ENCODE measurements at regions not wholly inside any gene's neighbourhood (a gene's known extent, or its start where the extent isn't known, plus 50 kb on each side); places are given as distances from the start of the nearest gene placed in this dataset.

DNA sequence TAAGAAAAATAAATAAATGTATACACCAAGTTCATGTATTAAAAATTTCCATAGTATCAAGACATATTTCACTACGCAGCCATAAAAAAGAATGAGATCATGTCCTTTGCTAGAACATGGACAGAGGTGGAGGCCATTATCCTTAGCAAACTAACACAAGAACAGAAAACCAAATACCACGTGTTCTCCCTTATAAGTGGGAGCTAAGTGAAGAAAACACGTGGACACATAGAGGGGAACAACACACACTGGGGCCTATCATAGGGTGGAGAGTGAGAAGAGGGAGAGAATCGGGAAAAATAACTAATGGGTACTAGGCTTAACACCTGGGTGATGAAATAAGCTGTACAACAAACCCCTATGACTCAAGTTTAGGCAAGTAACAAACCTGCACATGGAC is 552.4 kb upstream of the PBX1 start:
- no peak for TF ChIP-seq EZH2phosphoT487 (IDR thresholded peaks at IDR 0.05; ENCODE audit: borderline replicate concordance, low read depth, low read length)
- TF ChIP-seq, protein P1, sequence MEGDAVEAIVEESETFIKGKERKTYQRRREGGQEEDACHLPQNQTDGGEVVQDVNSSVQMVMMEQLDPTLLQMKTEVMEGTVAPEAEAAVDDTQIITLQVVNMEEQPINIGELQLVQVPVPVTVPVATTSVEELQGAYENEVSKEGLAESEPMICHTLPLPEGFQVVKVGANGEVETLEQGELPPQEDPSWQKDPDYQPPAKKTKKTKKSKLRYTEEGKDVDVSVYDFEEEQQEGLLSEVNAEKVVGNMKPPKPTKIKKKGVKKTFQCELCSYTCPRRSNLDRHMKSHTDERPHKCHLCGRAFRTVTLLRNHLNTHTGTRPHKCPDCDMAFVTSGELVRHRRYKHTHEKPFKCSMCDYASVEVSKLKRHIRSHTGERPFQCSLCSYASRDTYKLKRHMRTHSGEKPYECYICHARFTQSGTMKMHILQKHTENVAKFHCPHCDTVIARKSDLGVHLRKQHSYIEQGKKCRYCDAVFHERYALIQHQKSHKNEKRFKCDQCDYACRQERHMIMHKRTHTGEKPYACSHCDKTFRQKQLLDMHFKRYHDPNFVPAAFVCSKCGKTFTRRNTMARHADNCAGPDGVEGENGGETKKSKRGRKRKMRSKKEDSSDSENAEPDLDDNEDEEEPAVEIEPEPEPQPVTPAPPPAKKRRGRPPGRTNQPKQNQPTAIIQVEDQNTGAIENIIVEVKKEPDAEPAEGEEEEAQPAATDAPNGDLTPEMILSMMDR (conservative IDR thresholded peaks at IDR 0.05; ENCODE audit: low read length): no peak
